Limb (tissue), 2 donors: ENCODE measurements at regions not wholly inside any gene's neighbourhood (a gene's known extent, or its start where the extent isn't known, plus 50 kb on each side); places are given as distances from the start of the nearest gene placed in this dataset.

Experiments used
- DNase-seq, 2 donors: peaks; one replicate each; pipeline ENCODE4 v3.0.0-alpha.2; 2016; ENCODE audit errors: extremely low spot score in 2 of 2

DNA sequence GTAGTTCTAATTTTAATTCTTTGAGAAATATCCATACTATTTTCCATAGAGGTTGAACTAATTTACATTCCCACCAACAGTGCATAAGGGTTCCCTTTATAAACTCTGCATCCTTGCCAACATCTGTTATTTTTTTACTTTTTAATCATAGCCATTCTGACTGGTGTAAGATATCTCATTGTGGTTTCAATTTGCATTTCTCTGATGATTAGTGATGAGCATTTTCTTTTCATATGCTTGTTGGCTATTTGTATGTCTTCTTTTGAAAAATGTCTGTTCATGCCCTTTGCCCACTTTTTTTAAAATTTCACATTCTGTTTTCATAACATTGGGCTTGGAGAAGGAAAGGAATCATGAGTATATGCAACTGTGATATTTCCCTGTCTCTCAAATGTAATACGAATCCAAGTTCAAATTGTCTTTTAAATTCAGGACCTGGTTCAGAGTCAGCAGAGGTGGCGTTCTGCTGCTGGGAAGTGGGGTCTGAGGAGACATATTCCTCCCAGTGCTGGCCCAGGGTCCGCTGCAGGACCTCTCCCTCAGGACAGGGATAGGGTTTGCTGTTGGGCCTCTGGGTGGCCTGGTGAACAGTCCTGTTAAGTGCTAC, 81.2 kb upstream of the ETV6 start:
- no peak for DNase-seq

DNA sequence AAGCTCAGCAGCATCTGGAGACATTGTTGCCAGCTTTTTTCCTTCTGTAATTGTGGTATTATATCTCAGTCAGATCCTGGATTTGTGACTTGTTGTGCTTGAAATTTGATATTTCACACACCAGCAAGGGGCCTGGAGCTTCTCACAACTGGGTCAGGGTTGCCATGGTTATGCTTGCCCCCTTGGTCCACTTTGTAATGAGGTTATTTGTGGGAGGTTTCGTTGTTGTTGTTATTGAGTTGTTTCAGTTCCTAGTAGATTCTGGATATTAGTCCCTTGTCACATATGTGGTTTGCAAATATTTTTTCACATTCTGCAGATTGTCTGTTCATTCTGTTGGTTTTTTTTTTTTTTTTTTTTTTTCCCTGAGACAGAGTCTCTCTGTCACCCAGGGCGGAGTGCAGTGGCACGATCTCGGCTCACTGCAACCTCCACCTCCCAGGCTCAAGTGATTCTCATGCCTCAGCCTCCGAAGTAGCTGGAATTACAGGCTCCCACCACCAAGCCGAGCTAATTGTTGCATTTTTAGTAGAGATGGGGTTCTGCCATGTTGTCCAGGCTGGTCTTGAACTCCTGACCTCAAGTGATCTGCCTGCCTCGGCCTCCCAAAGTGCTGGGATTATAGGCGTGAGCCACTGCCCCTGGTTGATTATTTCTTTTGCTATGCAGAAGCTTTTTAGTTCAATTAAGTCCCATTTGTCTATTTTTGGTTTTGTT, 80.6 kb upstream of the ETV6 start:
- no peak for DNase-seq

DNA sequence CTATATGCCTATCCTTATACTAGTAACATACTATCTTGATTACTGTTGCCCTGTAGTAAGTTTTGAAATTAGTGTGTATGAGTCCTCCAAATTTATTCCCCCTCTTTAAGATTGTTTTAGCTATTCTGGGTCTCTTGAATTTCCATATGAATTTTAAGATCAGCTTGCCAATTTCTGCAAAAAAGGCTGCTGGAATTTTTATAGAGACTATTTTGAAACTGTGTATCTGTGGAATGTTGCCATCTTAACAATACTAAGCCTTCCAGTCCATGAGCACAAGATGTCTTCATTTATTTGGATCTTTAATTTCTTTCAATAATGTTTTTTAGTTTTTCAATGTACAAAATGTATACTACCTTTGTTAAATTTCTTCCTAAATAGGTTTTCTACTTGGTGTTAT, 79.8 kb upstream of the ETV6 start:
- no peak for DNase-seq

DNA sequence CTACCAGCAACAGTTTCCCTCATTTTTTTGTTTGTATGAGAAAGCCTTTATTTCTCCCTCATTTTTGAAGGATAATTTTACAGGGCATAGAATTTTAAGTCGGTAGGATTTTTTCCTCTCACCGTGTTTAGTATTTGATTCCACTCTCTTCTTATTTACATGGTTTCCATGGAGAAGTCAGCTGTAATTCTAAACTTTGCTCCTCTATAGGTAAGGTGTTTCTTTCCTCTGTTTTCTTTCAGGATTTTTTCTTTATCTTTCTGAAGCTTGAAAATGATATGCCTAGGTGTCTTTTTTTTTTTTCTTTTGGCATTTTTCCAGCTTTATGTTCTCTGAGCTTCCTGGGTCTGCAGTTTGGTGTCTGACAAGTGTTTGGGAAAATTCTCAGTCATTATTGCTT, 75.6 kb upstream of the ETV6 start:
- no peak for DNase-seq

DNA sequence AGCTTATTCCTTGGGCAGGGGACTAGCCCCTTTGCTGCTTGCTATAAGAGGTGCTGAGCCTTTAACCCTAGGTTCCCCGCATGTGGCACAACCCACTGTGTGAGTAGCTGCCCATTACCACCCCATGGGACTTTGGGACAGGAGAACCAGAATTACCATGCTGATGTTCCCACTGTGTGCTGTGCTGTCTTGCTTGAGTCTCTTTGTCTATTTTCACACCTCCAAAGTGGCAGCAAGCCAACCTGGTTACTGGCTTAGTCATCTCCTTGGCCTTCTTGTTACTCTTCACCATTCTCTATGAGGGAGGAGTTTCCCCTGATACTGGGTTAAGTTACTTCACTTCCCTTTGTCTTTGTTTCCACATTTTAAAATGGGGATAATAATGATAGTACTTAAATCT, 73.4 kb upstream of the ETV6 start:
- DNase-seq = no peak

DNA sequence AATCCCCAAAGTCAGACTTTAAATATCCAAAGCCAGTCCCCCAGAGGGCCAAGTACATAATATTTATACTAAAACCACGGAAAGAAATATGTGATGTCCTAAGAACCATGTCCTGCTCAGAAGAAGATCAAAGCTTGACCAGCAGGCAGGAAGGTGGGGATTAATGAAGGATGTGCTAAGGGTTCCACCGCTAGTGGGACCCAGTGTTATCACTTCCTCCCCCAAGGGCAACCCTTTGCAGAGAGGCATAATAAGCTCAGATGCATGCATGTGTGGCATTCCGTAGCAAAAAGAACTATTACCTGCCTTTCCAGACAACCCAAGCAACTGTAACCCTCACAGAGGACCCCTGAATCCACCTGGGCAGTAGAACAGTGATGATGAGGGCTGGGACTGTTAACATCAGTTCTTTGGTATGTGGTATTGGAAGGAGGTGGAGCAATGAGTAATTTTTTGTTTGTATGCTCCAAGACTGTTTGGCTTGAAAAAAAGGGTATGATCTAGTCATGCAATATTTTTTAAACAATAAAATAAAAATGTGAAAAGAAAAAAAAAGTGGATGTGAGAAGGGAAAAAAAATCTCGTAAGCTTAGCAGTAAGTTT, 71.7 kb upstream of the ETV6 start:
- DNase-seq = no peak

DNA sequence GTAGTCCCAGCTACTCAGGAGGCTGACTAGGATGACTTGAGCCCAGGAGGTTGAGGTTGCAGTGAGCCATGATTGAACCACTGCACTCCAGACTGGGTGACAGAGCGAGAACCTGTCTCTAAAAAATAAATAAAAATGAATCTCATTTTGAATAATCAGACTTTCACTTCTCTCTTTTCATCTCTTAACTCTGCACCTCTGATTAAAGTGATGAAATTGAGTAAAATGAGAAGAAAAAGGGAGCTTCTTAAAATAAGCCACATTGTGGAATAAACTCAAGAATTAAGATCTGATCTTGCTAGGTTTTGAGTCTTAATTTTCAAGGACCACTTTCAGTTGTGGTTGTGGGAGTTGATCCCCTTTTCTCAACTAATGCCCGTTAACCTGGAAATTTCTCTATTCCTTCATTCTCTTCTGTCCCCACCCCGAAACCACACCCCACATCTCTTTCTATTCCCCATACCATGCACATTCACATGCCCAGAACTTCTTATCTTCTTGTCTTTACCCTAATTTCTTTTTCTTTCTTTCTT, 70.9 kb upstream of the ETV6 start:
- no peak for DNase-seq

DNA sequence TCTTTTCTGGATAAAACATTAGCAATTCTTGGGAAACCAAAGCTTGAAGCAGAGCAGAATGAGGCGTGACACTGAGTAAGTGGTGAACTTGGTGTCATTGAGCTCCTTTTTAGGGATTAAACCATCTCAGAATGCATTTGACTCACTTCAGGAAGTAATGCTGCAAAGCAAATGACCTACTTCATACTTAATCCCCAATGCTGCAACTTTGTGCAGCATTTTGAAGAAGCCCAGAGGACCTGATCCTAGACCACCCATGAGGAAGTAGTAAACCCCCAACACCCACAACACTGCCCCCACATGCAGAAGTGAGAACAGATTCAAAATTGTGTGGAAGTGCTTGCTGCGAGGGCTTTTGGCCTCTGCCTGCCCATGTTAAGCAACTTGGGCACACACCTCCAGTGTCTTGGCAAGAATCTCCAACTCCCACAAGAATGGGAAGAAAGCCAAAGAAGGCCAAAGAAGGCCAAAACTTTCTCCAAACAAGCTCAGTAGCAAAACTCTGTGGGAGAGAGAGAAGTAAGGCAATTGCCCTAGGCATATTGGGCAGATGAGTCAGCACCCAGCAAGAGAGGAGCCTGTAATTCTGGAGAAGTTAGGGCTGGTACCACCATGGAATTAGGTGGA, 69.2 kb upstream of the ETV6 start:
- no peak for DNase-seq

DNA sequence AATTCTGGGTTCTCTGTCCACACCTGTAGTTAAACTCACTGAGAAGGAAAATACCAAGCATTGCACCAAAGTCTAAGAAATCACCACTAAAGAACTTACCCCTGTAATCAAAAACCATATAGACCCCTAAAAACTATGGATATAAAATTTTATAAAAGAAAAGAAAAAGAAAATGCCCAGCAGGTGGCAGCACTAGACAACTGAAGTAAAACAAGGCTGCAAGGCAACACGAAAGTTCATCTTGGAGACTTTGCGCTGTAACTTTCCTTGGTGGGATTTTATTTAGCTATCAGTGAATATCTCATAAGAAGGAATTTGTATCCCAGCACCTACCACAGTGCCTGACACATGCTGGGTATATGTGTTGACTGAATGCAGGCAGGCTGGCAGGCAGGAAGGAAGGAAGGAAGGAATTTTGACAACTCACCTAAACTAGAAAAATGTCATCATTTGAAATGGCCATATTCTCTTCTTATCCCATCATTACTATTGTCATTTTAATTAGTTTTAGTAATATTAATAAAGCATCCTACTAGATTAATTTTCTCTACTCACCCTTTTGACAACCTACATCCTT, 68.2 kb upstream of the ETV6 start:
- peak; percentile 74 to 83 for DNase-seq

DNA sequence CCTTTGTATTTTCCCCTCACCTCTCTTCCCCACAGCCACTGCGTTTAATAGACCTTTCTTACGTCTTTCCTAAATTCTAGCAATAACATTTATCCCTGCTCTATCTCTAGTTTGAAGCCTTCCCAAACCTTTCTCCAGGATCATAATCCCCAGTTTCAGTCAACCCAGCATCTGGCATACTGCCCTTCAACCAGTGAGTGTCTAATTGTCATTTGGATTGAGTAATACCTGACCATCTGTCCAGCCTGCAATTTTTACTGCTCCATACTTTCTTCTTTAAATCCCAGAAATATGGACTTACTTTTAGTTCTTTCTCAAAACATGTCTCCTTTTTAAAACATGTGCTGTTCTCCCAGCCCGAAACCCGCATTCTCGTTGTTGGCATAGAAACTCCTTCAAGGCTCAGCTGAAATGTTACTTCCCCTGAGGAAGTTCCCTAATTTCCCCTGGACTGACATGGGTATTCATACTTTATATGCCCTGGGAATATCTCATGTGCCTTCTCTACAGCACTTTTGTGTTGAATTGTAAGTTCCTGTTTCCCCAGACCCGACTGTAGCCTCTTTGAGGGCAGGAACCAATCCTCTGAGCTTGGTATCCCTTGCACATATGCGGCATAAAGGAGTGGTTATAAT, 65.1 kb upstream of the ETV6 start:
- DNase-seq = no peak

DNA sequence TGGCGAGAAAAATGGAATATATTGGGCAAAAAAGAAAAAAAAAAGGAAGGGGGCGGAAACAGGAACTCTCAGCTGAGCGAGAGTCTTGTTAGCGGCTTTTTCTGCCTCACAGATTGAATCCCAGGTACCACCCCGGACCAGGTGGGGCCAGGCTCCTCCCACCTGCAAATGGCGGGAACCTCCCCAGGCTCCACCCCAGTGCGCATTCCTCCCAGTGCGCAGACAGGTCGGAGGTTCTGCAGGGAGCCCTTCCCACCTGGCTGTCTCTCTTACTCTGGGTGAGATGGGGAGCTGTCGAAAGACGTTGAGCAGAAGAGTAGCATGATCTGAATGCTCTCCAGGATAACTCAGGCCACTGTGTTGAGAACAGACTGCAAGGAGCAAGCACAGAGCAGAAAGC, 57.0 kb upstream of the ETV6 start:
- no peak for DNase-seq

DNA sequence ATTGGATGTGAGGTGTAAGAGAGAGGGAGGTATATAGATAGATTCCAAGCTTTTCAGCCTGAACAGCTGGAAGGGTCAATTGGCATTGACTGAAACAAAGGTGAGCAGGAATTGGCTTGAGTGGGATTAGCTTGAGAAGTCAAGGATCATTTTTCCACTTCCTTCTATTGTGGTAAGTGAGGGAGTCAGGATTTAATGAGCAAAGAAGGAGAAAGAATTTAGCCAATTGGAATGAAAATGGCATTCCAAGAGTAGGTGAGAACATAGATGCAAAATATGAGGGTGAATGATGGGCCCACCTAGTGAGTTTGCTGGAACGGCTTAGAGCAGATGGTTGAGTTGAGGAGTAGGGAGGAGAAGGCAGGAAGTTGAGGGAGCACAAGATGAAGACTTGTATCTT, 56.5 kb upstream of the ETV6 start:
- no peak for DNase-seq

DNA sequence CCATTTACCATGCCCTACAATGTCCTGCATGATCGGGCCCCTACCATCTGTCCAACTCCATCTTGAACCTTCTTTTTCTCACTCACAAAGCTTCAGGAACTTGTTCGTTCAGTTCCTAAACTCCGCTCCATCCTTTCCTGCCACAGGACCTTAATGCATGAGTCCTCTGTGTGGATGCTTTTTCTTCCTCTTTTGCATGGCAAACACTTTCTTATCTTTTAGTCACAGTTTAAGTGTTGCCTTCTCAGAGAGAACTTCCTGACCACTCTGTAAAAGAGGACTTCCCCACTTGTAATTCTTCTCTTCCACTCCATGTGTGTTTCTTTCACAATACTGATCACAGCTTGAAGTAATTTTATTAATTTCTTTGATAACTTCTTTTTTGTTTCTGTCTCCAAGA, 54.4 kb upstream of the ETV6 start:
- no peak for DNase-seq

DNA sequence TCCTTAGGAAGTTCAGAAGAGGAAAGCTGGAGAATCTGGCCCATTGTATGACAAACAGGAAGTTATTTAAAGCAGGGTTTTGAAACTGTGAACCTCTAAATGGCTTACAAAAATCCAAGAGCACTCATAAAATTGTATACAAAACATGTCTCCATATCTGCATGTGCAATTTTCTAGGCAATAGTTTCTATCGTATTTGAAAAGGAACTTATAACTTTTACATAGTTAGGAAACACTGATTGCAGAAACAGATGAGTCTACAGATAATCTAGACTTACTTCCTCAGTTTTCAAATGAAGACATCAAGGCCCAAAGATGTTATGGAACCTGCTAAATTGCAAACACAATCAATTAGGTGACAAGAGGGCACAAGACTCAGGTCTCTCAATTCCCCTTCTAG, 53.3 kb upstream of the ETV6 start:
- no peak for DNase-seq

DNA sequence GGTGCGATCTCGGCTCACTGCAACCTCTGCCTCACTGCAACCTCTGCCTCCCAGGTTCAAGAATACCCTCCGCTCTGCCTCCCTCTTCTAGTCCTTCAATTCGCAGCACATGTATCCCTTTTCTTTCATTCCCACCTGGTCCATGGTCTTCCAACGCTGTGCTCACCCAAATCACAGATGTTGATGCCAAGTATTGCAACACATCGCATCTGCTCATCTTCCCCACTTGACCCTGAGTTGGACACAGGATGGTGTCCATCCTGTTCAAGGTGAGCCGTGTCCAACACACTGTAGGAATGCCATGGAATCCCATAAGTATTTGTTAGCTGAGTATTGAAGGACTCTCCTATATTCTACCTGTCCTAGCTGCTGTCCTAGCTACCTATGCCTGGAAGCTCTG, 50.6 kb upstream of the ETV6 start:
- DNase-seq = no peak
